ENCODE measurements at regions not wholly inside any gene's neighbourhood (a gene's known extent, or its start where the extent isn't known, plus 50 kb on each side); places are given as distances from the start of the nearest gene placed in this dataset.

DNA sequence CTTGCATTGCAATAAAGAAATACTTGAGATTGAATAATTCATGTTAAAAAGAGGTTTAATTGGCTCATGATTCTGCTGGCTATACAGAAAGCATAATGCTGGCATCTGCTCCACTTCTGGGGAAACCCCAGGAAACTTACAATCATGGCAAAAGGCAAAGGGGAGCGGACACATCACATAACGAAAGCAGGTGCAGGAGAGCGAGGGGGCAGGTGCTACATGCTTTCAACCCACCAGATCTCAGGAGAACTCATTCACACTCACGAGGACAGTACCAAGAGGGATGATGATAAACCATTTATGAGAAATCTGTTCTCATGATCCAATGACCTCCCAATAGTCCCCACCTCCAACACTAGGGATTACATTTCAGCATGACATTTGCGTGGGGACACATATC, 172.6 kb downstream of the RASSF9 start:
- DNase-seq, result no peak
- Histone ChIP-seq H3K27me3 (no peaks in the 10 kb centered on the region), H3K9me3 (peaks cover 0 to 5% (median under 1%) of the 10 kb centered on the region in 12 donors), H3K36me3 (no peaks in the 10 kb centered on the region), H3K4me1 (no peaks in the 10 kb centered on the region), H3K4me3 (no peak overlapping the region), H3K27ac (no peak overlapping the region)
- no peak for ATAC-seq
- WGBS, 4 donors, result 70 to 82% (median 75%) methylated on average over 5 of the region's 5 CpGs
- intact Hi-C loops (cut with DNase I), result no loop called here
- TF ChIP-seq, protein P1, sequence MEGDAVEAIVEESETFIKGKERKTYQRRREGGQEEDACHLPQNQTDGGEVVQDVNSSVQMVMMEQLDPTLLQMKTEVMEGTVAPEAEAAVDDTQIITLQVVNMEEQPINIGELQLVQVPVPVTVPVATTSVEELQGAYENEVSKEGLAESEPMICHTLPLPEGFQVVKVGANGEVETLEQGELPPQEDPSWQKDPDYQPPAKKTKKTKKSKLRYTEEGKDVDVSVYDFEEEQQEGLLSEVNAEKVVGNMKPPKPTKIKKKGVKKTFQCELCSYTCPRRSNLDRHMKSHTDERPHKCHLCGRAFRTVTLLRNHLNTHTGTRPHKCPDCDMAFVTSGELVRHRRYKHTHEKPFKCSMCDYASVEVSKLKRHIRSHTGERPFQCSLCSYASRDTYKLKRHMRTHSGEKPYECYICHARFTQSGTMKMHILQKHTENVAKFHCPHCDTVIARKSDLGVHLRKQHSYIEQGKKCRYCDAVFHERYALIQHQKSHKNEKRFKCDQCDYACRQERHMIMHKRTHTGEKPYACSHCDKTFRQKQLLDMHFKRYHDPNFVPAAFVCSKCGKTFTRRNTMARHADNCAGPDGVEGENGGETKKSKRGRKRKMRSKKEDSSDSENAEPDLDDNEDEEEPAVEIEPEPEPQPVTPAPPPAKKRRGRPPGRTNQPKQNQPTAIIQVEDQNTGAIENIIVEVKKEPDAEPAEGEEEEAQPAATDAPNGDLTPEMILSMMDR (IDR thresholded peaks at IDR 0.05), result no peak
- TF ChIP-seq POLR2A (IDR thresholded peaks at IDR 0.05), result no peak

DNA sequence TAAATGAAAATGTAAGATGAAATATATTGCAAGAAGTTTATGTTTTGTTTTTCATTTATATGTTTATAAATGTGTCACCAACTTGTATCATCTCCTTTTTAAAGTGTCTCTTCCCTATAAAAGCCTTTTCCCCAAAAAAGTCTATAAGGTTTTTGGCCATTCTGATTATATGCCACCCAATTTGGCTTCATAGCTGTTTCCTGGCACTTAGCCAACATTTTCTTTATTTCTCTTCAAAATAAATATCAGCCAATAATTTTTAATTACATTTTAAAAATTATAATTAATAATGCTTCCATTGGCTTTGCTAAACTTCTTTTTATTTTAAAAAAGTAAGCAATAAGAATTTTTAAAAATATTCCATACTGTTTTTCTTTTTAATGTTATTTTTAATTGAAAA, 171.8 kb downstream of the RASSF9 start:
- no peak overlapping the region for H3K4me3 ChIP-seq
- intact Hi-C loops (cut with DNase I), result no loop called here
- DNase-seq, result no peak
- no peaks in the 10 kb centered on the region for H3K9me3 ChIP-seq
- ATAC-seq, result no peak
- no peak for TF ChIP-seq POLR2A (IDR thresholded peaks at IDR 0.05)
- TF ChIP-seq, protein P1 (IDR thresholded peaks at IDR 0.05), result no peak
- H3K27me3 ChIP-seq, result no peaks in the 10 kb centered on the region
- H3K27ac ChIP-seq, result no peak overlapping the region
- no peaks in the 10 kb centered on the region for H3K4me1 ChIP-seq
- no peaks in the 10 kb centered on the region for H3K36me3 ChIP-seq

DNA sequence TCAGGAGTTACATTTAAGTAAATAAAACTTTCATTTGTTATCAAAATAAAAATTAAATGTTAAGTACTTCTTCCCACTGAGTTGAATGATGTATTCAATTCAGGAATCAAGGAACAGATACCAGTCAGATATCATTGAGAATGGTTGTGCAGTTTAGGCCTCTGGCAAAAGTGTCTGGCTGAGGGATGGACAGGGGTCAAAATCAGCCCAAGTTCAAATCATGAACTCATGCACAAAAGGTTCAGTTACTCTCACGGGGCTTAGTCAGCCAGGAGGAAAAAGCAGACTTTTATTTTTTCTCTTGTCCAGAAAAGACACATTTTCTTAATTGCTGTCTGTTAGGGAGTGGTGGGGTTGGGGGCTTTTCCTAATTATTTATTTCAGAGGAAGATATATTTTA, 166.3 kb downstream of the RASSF9 start:
- intact Hi-C loops (cut with DNase I), result no loop called here
- 45 to 68% (median 49%) methylated on average over 1 of the region's 1 CpG for WGBS, 4 donors
- no peak for DNase-seq

DNA sequence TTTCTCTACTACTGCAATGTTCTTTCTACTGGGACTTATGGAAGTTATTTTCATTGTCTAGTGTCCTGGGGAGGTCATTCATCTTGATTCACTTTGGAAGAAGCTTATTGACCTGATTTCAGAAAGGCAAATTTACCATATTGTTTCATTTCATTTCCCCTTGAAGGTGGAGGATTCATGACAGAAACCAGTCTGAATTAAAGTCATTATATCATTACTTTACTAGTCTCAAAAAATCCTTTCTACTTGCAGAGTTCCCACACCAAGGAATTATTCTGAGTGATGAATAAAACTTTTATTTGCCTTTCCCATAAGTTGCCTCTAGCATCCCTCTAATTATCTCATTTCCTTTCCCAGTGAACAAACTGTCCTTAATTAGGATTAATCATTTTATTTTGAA, 163.8 kb downstream of the RASSF9 start:
- H3K4me3 ChIP-seq, result no peak overlapping the region
- no peaks in the 10 kb centered on the region for H3K27me3 ChIP-seq
- intact Hi-C loops (cut with DNase I), result no loop called here
- TF ChIP-seq, protein P1 (IDR thresholded peaks at IDR 0.05), result no peak
- TF ChIP-seq POLR2A (IDR thresholded peaks at IDR 0.05), result no peak
- no peaks in the 10 kb centered on the region for H3K4me1 ChIP-seq
- no peak overlapping the region for H3K27ac ChIP-seq
- H3K9me3 ChIP-seq, result no peaks in the 10 kb centered on the region
- ATAC-seq (no peak), DNase-seq (no peak)
- no peaks in the 10 kb centered on the region for H3K36me3 ChIP-seq

More for the DNA sequence above, 166.3 kb downstream of the RASSF9 start:
- ATAC-seq, result no peak
- H3K36me3 ChIP-seq, result no peaks in the 10 kb centered on the region
- H3K9me3 ChIP-seq, result no peaks in the 10 kb centered on the region
- H3K27me3 ChIP-seq, result no peaks in the 10 kb centered on the region
- no peaks in the 10 kb centered on the region for H3K4me1 ChIP-seq
- H3K27ac ChIP-seq, result no peak overlapping the region
- no peak overlapping the region for H3K4me3 ChIP-seq
- no peak for TF ChIP-seq POLR2A (IDR thresholded peaks at IDR 0.05)
- TF ChIP-seq, protein P1 (IDR thresholded peaks at IDR 0.05), result no peak
